ENCODE measurements at regions not wholly inside any gene's neighbourhood (a gene's known extent, or its start where the extent isn't known, plus 50 kb on each side); places are given as distances from the start of the nearest gene placed in this dataset.

- no peak for TF ChIP-seq BHLHE40 (IDR thresholded peaks at IDR 0.05; ENCODE audit: low read depth, low read length)
- TF ChIP-seq FOSL2 (IDR thresholded peaks at IDR 0.05) = no peak
- TF ChIP-seq FOSL2 (CRISPR knock-in tag; IDR thresholded peaks at IDR 0.05) = no peak
Observed at GRCh38 chr12:83660727-83661358, 974.1 kb downstream of the TMTC2 start.

Data from A549 (cell line).